K562 (cell line): ENCODE measurements at regions not wholly inside any gene's neighbourhood (a gene's known extent, or its start where the extent isn't known, plus 50 kb on each side); places are given as distances from the start of the nearest gene placed in this dataset.

ENCODE experiments used
- ATAC-seq: fragments of 200-7000 bp; cut with Tn5 transposase; 3 replicates; pipeline ENCODE4 v1.9.1; 2020; ENCODE audit warnings: moderate library complexity
- BruUV-seq: library from RNA; stranded (reverse); fragments of 400-500 nt; replicated peaks from 2 replicates; lab custom pipeline; 2021; lab: Mats Ljungman, UMichigan
- CTCF ChIA-PET: fragments of 300-600 bp; formaldehyde crosslinking; extraction: SDS; loops from one replicate; lab custom pipeline; 2021; ENCODE audit warnings: low intra/inter-chr PET ratio; lab: Yijun Ruan, JAX
- POLR2A ChIA-PET: fragments of 300-600, 350-650 bp; sonication (Branson Sonifier 250); formaldehyde crosslinking; extraction: SDS; loops from one replicate; lab custom pipeline; 2021; ENCODE audit warnings: antibody characterized with exemption, inconsistent platforms; lab: Yijun Ruan, JAX
- DNase-seq, 4 experiments: peaks; one replicate each; pipeline versions ENCODE4 v3.0.0 to v3.0.0-alpha.2; 2011 to 2018; ENCODE audit warnings: low spot score in 3 of 4, mixed read lengths in 3 of 4; ENCODE audit errors: extremely low read depth in 1 of 4
- FAIRE-seq: peaks from 2 replicates; lab custom pipeline; 2011; peaks lifted over from hg19 to GRCh38; lab: Jason Lieb, UNC
- H2AFZ ChIP-seq: 2 replicates; pipeline ENCODE4 v1.6.0; 2011; ENCODE audit warnings: low read depth, low read length, control low read depth, inconsistent platforms
- H3K27ac ChIP-seq: fragments of 200-600 bp; 3 replicates; pipeline ENCODE4 v1.8.0; 2011; ENCODE audit warnings: low read depth, mild to moderate bottlenecking, control low read depth, inconsistent platforms, low read length, moderate library complexity, mixed read lengths; ENCODE audit errors: extremely low read depth
- H3K27me3 ChIP-seq, 2 experiments: fragments of 300-600 bp in 1 of 2; 2 replicates in 1 of 2; 3 replicates in 1 of 2; pipeline versions ENCODE4 v1.6.0 to v1.8.0; 2011; ENCODE audit warnings: inconsistent platforms in 2 of 2, low read length in 2 of 2, mild to moderate bottlenecking in 1 of 2, mixed read lengths in 1 of 2, moderate library complexity in 1 of 2; ENCODE audit not compliant: control insufficient read depth in 2 of 2, insufficient read depth in 2 of 2
- H3K36me3 ChIP-seq: fragments of 300-600 bp; 3 replicates; pipeline ENCODE4 v1.8.0; 2011; ENCODE audit warnings: mild to moderate bottlenecking, low read length, inconsistent platforms; ENCODE audit not compliant: control insufficient read depth, insufficient read depth
- H3K4me1 ChIP-seq, 2 experiments: fragments of 200-600 bp in 1 of 2; replicated peaks in 1 of 2; 2 replicates in 1 of 2; 3 replicates in 1 of 2; pipeline versions ENCODE4 v1.5.1 to v1.8.0; 2011; ENCODE audit warnings: inconsistent platforms in 2 of 2, low read length in 2 of 2, mild to moderate bottlenecking in 1 of 2, mixed read lengths in 1 of 2, moderate library complexity in 1 of 2; ENCODE audit not compliant: control insufficient read depth in 2 of 2, insufficient read depth in 2 of 2
- H3K4me2 ChIP-seq: 2 replicates; pipeline ENCODE4 v1.6.1; 2011; ENCODE audit warnings: low read length, control low read depth, inconsistent platforms, mixed read lengths; ENCODE audit not compliant: insufficient read depth
- H3K4me3 ChIP-seq: fragments of 200-600 bp; sonication (generic), shearing (Covaris generic); 2 replicates; pipeline ENCODE4 v1.5.1; 2016; ENCODE audit warnings: control low read depth, inconsistent platforms
- H3K79me2 ChIP-seq: fragments of 200-600 bp; 3 replicates; pipeline ENCODE4 v1.8.0; 2011; ENCODE audit warnings: low read length, inconsistent platforms; ENCODE audit not compliant: control insufficient read depth, insufficient read depth
- H3K9ac ChIP-seq, 2 experiments: 2 replicates each; pipeline versions ENCODE4 v1.6.0 to v1.6.1; 2011; ENCODE audit warnings: low read depth in 2 of 2, low read length in 2 of 2, control low read depth in 1 of 2, inconsistent platforms in 1 of 2, mild to moderate bottlenecking in 1 of 2, mixed read lengths in 1 of 2; ENCODE audit not compliant: insufficient read depth in 1 of 2
- H3K9me1 ChIP-seq: one replicate; pipeline ENCODE4 v1.6.0; 2011; ENCODE audit warnings: inconsistent platforms, mild to moderate bottlenecking, low read length, moderate library complexity; ENCODE audit not compliant: control insufficient read depth, insufficient read depth
- H3K9me3 ChIP-seq: replicated peaks from 2 replicates; pipeline ENCODE4 v1.5.1; 2011; ENCODE audit warnings: low read depth, low read length, inconsistent platforms; ENCODE audit not compliant: control insufficient read depth, insufficient read depth
- H4K20me1 ChIP-seq: replicated peaks from 2 replicates; pipeline ENCODE4 v1.6.1; 2011; ENCODE audit warnings: low read length, inconsistent platforms, mixed read lengths; ENCODE audit not compliant: control insufficient read depth, insufficient read depth
- CTBP1 ChIP-seq: fragments of 450-650 bp; IDR thresholded peaks from 2 replicates; pipeline ENCODE4 v1.6.1; 2016; ENCODE audit warnings: borderline replicate concordance
- MCM3 ChIP-seq: fragments of 450-650 bp; IDR thresholded peaks from 2 replicates; pipeline ENCODE4 v1.6.1; 2016
- MYNN ChIP-seq, 2 experiments: sonication (generic); formaldehyde crosslinking in 1 of 2; IDR thresholded peaks; 2 replicates each; pipeline versions ENCODE4 v1.5.0 to v1.6.1; 2016 to 2020; ENCODE audit warnings: antibody characterized with exemption in 1 of 2, missing genetic modification reagents in 1 of 2
- NEUROD1 ChIP-seq: fragments of 150-350 bp; IDR thresholded peaks from 2 replicates; pipeline ENCODE4 v1.6.1; 2014; ENCODE audit warnings: borderline replicate concordance, low read length, low read depth; ENCODE audit not compliant: partially characterized antibody
- PTTG1 ChIP-seq: fragments of 450-650 bp; IDR thresholded peaks from 2 replicates; pipeline ENCODE4 v1.6.1; 2016; ENCODE audit warnings: low read depth, mild to moderate bottlenecking, missing genetic modification characterization, missing compliant biosample characterization
- ZBTB49 ChIP-seq: sonication (generic); formaldehyde crosslinking; IDR thresholded peaks from 2 replicates; pipeline ENCODE4 v1.8.0; 2022; ENCODE audit warnings: missing genetic modification reagents, mild to moderate bottlenecking, borderline replicate concordance
- WGBS: fragments of 100-300 bp; shearing (Covaris generic); methylation state at CpG from one replicate; pipeline ENCODE4 v1.1.6; 2016; ENCODE audit warnings: low coverage, mixed read lengths; ENCODE audit not compliant: insufficient coverage; ENCODE audit errors: missing lambda C conversion rate; 5-methylcytosine and 5-hydroxymethylcytosine counted together
- in situ Hi-C: fragments of 300-500 bp; cut with MboI; formaldehyde crosslinking; loops from 4 replicates; pipeline ENCODE4 v1.15.0; 2018; ENCODE audit warnings: inconsistent platforms, mixed read lengths
- intact Hi-C: fragments of 100-400 bp; cut with micrococcal nuclease; formaldehyde crosslinking; loops from 2 replicates; pipeline ENCODE4 v1.14.2; 2022

DNA sequence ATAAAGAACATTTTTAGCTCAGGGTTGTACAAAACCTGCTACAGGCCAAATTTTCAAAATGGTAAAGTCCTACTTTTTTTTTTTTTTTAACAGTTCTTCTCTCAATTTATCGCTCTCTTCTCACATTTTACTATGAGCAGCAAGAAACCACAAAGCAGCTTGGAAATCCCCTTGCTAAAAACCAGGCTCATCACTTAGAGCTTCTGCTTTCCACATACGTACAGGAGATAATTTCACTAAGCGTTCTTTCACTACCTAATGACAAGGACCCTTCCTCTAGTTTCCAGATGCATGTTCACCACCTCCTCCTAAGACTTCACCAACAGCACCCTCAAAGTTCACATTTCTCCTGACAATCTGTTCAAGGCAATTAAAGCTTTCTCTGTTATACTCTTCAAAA, 294.9 kb upstream of the CYRIA start:
- CTCF ChIA-PET = no interaction called here
- Histone ChIP-seq H3K9me1 (no peaks in the 10 kb centered on the region), H3K4me2 (no peak overlapping the region), H3K4me1 (no peaks in the 10 kb centered on the region), H3K4me3 (no peak overlapping the region), H3K36me3 (no peaks in the 10 kb centered on the region), H4K20me1 (no peaks in the 10 kb centered on the region), H3K27ac (no peak overlapping the region), H3K27me3 (no peaks in the 10 kb centered on the region), H3K79me2 (no peaks in the 10 kb centered on the region)
- intact Hi-C loops (no loop called here), in situ Hi-C loops (no loop called here)
- POLR2A ChIA-PET = interaction anchor here (0.6 kb wide), 1 partner anchor 350 kb away, joined by 3 read pairs; no protein-coding TSS in a partner anchor
- DNase-seq (no peak), FAIRE-seq (no peak)
- WGBS = 2% methylated on average over 3 of the region's 3 CpGs
- TF ChIP-seq CTBP1 = no peak
- TF ChIP-seq, all 486 proteins: peak for 0
- no peaks in the 10 kb centered on the region for H3K9me3 ChIP-seq
- ATAC-seq = no peak
- H3K9ac ChIP-seq = no peak overlapping the region
- H2AFZ ChIP-seq = no peak overlapping the region
- BruUV-seq = no TSS peak

DNA sequence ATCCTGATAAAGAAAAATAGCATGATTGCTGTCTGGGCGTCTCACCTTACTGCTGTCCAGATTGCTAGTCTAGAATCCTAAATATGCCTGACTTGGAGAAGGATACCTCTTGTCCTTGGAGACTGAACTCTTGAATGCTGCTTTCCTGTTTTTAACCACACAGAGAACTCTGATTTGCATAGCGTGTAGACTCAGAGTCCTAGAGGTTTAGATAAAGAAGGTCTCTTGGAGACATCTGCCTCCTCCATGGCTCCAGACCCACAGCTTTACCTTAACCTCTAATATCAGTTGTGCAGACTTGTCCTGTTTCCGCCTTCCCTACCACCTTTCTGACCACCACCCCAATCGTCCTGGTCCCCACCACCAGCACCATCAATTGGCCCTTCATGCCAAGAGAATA, 292.6 kb upstream of the CYRIA start:
- Histone ChIP-seq H3K36me3 (no peaks in the 10 kb centered on the region), H3K9me3 (no peaks in the 10 kb centered on the region), H3K4me1 (no peaks in the 10 kb centered on the region), H3K4me3 (no peak overlapping the region), H3K9me1 (no peaks in the 10 kb centered on the region), H2AFZ (no peak overlapping the region), H3K9ac (no peak overlapping the region), H3K79me2 (no peaks in the 10 kb centered on the region), H3K27ac (no peak overlapping the region), H3K27me3 (no peaks in the 10 kb centered on the region), H3K4me2 (no peak overlapping the region), H4K20me1 (no peaks in the 10 kb centered on the region)
- DNase-seq = no peak
- no peak for FAIRE-seq
- in situ Hi-C loops (no loop called here), intact Hi-C loops (no loop called here)
- 0% methylated on average over 4 of the region's 4 CpGs for WGBS
- ChIA-PET POLR2A (no interaction called here), CTCF (no interaction called here)
- BruUV-seq = no TSS peak
- no peak for ATAC-seq
- TF ChIP-seq CTBP1 = no peak
- no peak for TF ChIP-seq NEUROD1
- no peak for TF ChIP-seq MCM3
- TF ChIP-seq MYNN (IDR thresholded peaks at IDR 0.05) = no peak
- TF ChIP-seq MYNN (CRISPR knock-in tag; IDR thresholded peaks at IDR 0.05) = no peak
- TF ChIP-seq ZBTB49 = no peak
- no peak for TF ChIP-seq PTTG1 (tag)
